Activated naive CD4-positive, alpha-beta T cell treated with anti-CD3 and anti-CD28 coated beads, Interleukin-2, amount 10 ng/mL, durations not matched to agents 7 days and 5 days (primary cell): ENCODE measurements at regions not wholly inside any gene's neighbourhood (a gene's known extent, or its start where the extent isn't known, plus 50 kb on each side); places are given as distances from the start of the nearest gene placed in this dataset.
"Not testable (repeated sequence)": the region's sequence is repeated elsewhere in the genome, so short reads cannot be mapped to it uniquely, and the experiment has no call there.

Experiments
- CTCF ChIA-PET: fragments of 350-600 bp; sonication (Branson Sonifier 250); formaldehyde crosslinking; loops from one replicate; lab custom pipeline; 2021; ENCODE audit warnings: antibody characterized with exemption; lab: Charles Lee
- DNase-seq: peaks from one replicate; pipeline ENCODE4 v3.0.0-alpha.2; 2020
- H3K27ac Mint-ChIP-seq: one replicate; pipeline ENCODE4 v1.8.0; 2021; ENCODE audit warnings: mild to moderate bottlenecking, moderate library complexity, mixed read lengths
- H3K27me3 Mint-ChIP-seq: one replicate; pipeline ENCODE4 v1.8.0; 2021; ENCODE audit warnings: mild to moderate bottlenecking, mixed read lengths
- H3K36me3 Mint-ChIP-seq: one replicate; pipeline ENCODE4 v1.8.0; 2021; ENCODE audit warnings: mixed read lengths
- H3K4me1 Mint-ChIP-seq: one replicate; pipeline ENCODE4 v1.8.0; 2021; ENCODE audit warnings: mixed read lengths
- H3K4me3 Mint-ChIP-seq: one replicate; pipeline ENCODE4 v1.8.0; 2021; ENCODE audit warnings: mild to moderate bottlenecking, moderate library complexity, mixed read lengths
- H3K9me3 Mint-ChIP-seq: one replicate; pipeline ENCODE4 v1.8.0; 2021; ENCODE audit warnings: mixed read lengths

DNA sequence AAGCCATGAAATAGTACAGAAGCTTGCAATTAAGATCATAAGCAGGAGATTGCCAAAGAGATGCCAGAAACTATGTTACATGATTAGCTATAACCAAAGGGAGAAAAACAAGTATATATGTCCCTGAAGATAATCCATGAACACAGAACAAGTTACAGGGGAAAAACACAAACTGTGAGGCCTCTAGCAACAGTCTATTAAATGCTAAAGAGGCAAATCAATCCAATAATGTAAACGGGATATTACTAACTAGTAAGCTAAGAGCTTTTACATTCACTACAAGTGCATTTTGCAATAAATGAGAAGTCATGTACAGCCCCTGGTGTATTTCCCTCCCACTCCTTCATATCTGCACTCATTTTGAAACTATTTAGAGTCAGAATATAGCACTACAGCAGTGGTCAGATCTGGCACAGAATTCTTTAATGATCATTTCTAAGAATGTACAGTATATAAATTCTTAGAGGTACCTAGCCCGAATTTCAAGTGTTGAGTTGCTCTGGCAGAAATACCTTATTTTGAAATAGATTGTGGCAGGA lies 449.8 kb upstream of the SMIM31 start:
- Mint-ChIP-seq H3K4me3 (no peak overlapping the region), H3K9me3 (no peaks in the 10 kb centered on the region), H3K27ac (no peak overlapping the region), H3K4me1 (no peaks in the 10 kb centered on the region), H3K36me3 (no peaks in the 10 kb centered on the region), H3K27me3 (no peaks in the 10 kb centered on the region)
- CTCF ChIA-PET = no interaction called here
- DNase-seq = no peak

DNA sequence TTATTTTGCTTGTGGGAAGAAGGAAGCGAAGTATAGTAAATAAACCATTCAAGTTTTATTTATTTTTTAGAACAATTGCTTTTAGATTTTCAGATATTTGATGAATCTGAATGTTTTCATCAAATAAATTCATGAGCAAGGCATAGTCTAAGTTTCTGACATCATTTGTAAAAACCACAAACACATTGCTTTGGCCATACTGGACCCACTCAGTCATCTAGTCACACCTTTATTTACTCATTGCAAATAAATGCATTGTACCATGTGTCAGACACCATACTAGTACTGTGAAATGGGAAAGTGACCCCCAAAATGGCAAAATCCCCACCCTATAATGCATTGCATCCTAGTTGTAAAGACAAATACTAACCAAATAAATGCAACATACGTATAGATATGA lies 449.1 kb upstream of the SMIM31 start:
- Mint-ChIP-seq H3K9me3 (no peaks in the 10 kb centered on the region), H3K4me3 (no peak overlapping the region), H3K27me3 (no peaks in the 10 kb centered on the region), H3K4me1 (no peaks in the 10 kb centered on the region), H3K27ac (no peak overlapping the region), H3K36me3 (no peaks in the 10 kb centered on the region)
- no peak for DNase-seq
- CTCF ChIA-PET = no interaction called here

DNA sequence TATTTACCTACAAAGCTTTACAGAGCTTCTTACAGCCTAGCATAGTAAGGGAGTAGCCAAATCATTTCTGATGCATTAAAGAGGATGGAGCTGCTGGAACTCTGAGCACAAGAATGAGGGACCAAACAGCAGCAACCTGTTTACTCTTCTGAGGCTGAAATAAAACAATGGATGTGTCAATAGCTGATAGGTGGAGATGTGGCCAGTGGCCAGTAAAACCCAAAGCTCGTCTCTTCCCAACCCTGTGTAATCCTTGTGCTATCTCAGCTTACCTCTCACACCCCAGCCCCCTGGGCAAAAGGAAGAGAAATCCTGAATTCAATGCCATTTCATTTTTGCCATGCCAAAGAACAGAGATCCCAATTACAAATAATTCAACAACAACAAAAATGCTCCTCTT lies 446.7 kb upstream of the SMIM31 start:
- Mint-ChIP-seq H3K9me3 (no peaks in the 10 kb centered on the region), H3K36me3 (no peaks in the 10 kb centered on the region), H3K27me3 (no peaks in the 10 kb centered on the region), H3K4me1 (no peaks in the 10 kb centered on the region), H3K4me3 (no peak overlapping the region), H3K27ac (no peak overlapping the region)
- CTCF ChIA-PET = no interaction called here
- DNase-seq = no peak

DNA sequence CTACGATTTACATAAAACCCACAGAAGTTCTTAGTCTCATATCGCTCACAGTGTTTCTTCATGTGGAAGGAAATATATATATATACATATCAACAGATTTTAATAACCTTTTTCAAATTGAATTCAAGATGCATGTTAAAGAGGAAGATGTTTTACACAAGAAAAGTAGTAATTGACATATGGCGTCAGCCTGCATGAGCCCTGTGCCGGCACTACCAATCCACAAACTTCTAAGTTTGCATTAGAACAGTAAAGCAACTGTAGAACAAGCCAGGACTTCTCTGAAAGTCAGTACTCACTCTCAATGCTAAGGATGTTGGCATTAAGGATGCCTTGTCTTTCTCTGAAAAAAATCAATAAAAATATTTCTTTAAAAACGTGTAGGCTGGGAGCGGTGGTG lies 441.3 kb upstream of the SMIM31 start:
- Mint-ChIP-seq H3K9me3 (no peaks in the 10 kb centered on the region), H3K4me3 (no peak overlapping the region), H3K36me3 (no peaks in the 10 kb centered on the region), H3K27ac (no peak overlapping the region), H3K4me1 (no peaks in the 10 kb centered on the region), H3K27me3 (no peaks in the 10 kb centered on the region)
- CTCF ChIA-PET = no interaction called here
- no peak for DNase-seq

DNA sequence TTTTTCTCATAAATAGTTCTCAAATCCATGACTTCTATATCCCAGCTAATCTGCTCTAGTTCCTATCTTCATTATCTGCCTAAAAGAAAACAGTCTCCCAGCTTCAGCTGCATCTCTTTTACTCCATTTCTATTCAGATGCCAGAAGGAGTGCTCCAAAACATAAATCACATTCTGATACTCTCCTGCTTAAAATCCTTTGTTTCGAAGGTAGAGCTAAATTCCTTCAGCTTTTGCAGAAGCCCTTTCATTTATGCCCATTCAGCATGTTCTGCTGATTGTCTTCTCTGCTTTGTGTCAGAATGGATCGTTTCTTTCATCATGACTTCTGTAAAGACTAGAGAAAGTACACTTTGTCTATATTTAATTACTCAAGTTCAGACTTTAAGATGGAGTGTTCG lies 440.1 kb upstream of the SMIM31 start:
- no peaks in the 10 kb centered on the region for H3K9me3 Mint-ChIP-seq
- no peak overlapping the region for H3K4me3 Mint-ChIP-seq
- H3K27me3 Mint-ChIP-seq = no peaks in the 10 kb centered on the region
- CTCF ChIA-PET = no interaction called here
- no peak overlapping the region for H3K27ac Mint-ChIP-seq
- H3K36me3 Mint-ChIP-seq = no peaks in the 10 kb centered on the region
- H3K4me1 Mint-ChIP-seq = no peaks in the 10 kb centered on the region
- DNase-seq = no peak

DNA sequence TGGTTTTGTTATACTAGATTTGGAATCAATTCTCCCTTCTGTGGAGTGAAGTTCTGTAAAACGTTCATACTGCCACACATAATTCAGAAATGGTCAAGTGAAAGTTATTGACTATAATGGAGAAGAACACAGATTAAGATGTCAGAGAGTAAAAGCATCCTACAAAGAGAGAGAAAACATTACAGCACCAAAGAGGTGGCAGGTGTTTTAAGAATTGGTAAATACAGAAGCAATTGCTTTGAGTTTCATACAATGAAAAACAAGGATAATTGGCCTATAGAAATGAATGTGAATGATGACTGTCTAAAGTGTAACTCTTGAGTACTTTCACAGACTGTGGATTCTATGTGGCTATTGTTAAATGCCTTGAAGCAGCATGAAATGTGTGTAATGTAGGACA lies 435.6 kb upstream of the SMIM31 start:
- Mint-ChIP-seq H3K27me3 (no peaks in the 10 kb centered on the region), H3K27ac (no peak overlapping the region)
- CTCF ChIA-PET = no interaction called here

DNA sequence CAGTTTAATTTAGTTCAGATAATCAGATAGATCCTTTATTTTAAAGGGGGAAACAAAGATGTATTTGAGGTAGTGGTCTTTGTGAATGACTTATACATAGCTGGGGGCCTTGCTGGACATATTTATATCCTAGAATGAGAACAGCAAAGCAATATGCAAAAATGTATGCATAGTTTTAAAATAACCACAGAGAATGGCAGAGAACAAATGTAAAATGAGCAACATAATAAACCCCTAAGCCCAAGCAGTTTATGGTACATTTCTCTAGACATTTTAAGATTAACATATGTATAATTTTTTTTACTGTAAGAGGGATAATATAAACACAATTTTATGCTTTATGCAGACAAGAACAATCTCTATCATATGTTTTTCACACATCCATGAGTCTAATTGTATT lies 434.2 kb upstream of the SMIM31 start:
- CTCF ChIA-PET = no interaction called here
- Mint-ChIP-seq H3K9me3 (no peaks in the 10 kb centered on the region), H3K27me3 (no peaks in the 10 kb centered on the region), H3K4me1 (no peaks in the 10 kb centered on the region), H3K36me3 (no peaks in the 10 kb centered on the region), H3K4me3 (no peak overlapping the region), H3K27ac (no peak overlapping the region)
- no peak for DNase-seq

More for the DNA sequence above, 435.6 kb upstream of the SMIM31 start:
- no peak for DNase-seq
- Mint-ChIP-seq H3K4me1 (no peaks in the 10 kb centered on the region), H3K4me3 (no peak overlapping the region), H3K36me3 (no peaks in the 10 kb centered on the region), H3K9me3 (no peaks in the 10 kb centered on the region)

DNA sequence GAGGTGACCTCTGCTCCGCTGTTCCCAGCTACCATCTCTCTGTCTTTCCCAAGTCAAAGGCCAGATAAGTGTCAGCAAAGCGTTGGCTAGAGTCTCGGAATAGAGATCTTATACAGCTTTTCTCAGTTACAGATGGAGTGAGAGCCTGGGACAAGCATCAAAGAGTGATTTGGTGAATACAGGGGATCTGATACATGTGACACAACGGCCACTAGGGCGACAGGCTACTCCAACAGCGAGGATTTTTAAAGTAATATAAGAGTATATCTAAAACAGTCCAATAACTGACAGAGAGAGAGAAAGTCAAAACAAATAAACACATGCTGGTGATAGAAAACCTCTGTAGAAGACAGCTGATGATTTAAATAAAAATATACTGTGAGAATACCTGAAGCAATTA lies 433.1 kb upstream of the SMIM31 start:
- no peak for DNase-seq
- no peak overlapping the region for H3K27ac Mint-ChIP-seq
- no peaks in the 10 kb centered on the region for H3K9me3 Mint-ChIP-seq
- no peak overlapping the region for H3K4me3 Mint-ChIP-seq
- H3K36me3 Mint-ChIP-seq = no peaks in the 10 kb centered on the region
- no peaks in the 10 kb centered on the region for H3K27me3 Mint-ChIP-seq
- CTCF ChIA-PET = no interaction called here
- no peaks in the 10 kb centered on the region for H3K4me1 Mint-ChIP-seq

DNA sequence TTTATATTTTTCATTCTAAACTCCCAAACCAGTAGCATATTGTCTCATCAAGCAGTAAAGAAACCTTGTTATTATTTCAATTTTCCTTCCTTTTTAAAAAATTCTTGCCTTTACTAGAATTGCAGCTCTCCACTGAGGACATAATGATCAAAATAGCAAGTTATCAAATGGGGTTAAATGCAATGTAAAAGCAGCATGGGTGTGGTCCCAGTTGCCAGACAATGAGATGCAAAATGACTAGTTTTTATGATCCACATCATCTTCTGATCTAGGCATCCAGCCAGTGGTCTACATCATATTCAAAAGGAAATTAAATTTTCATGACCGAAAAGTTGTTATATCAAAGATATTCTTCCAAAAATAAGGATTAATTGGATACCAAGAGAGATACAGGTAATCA lies 427.9 kb upstream of the SMIM31 start:
- Mint-ChIP-seq H3K27ac (no peak overlapping the region), H3K4me3 (no peak overlapping the region), H3K9me3 (no peaks in the 10 kb centered on the region), H3K36me3 (no peaks in the 10 kb centered on the region), H3K27me3 (no peaks in the 10 kb centered on the region), H3K4me1 (no peaks in the 10 kb centered on the region)
- CTCF ChIA-PET = no interaction called here
- no peak for DNase-seq

DNA sequence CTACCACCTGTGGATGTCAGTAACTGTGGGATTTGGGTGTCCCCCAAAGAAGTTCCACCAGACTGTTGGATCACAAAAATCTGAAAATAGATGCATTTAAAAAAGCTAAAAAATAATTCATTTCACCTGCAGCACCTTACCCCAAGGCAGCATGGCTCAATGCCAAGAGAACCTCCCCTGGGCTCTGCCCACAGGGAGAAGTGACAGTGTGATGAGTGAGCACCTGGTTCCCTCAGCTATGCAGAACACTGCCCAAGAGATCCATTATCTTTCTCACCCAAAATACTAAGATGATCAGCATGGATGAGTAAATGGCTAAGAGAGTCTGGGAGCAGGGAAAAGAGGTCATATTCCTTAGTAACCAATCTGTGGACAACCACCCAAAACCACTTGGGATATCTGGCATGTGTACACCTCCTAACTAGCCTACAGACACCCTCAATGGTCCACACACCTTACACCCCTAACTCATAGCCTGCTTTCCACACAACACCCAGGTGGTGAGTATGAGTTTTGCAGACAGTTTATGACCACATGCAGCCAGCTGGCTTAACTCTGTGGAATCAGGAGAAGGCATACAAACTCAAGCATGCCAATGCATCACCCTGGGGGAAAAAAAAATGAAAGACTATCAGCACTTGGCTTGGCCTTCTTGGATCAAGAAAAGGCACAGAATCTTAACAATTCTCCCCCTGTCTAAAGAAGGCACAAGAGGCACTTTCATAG lies 416.5 kb upstream of the SMIM31 start:
- Mint-ChIP-seq H3K9me3 (no peaks in the 10 kb centered on the region), H3K4me1 (no peaks in the 10 kb centered on the region), H3K27me3 (no peaks in the 10 kb centered on the region), H3K36me3 (no peaks in the 10 kb centered on the region), H3K4me3 (no peak overlapping the region), H3K27ac (no peak overlapping the region)
- no peak for DNase-seq
- CTCF ChIA-PET = no interaction called here

DNA sequence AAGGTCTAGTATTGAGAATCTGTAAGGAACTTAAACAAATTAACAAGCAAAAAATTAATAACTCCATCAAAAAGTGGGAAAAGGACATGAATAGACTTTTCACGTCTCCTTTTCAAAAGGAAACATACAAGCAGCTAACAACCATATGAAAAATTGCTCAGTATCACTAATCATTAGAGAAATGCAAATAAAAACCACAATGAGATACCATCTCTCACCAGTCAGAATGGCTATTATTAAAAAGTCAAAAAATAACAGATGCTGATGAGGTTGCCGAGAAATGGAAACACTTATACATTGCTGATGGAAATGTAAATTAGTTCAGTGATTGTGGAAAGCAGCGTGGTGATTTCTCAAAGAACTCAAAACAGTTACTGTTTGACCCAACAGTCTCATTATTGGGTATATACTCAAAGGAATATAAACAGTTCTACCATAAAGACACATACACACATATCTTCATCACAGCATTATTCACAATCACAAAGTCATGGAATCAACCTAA lies 410.4 kb upstream of the SMIM31 start:
- no peaks in the 10 kb centered on the region for H3K9me3 Mint-ChIP-seq
- no peak overlapping the region for H3K27ac Mint-ChIP-seq
- H3K36me3 Mint-ChIP-seq = no peaks in the 10 kb centered on the region
- H3K4me1 Mint-ChIP-seq = no peaks in the 10 kb centered on the region
- CTCF ChIA-PET = no interaction called here
- no peaks in the 10 kb centered on the region for H3K27me3 Mint-ChIP-seq
- no peak for DNase-seq
- H3K4me3 Mint-ChIP-seq = no peak overlapping the region

DNA sequence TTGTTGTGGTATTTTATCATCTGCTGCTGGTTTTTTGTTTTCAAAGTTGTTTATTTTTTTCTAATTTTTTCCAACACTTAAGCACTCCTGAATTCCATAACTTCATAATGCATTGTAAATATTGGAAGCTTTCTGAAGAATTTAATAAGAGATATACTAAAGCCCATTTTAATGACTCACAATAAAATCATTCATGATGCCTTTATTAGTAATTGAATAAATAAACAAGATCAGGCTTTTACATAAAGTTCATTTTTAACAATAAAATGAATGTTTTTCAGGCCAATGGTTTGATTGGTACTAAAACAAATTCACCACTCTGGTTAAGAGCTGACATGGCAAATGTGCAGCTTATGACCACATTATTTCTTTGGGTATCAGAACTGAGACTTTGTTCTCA lies 408.2 kb upstream of the SMIM31 start:
- CTCF ChIA-PET = no interaction called here
- H3K36me3 Mint-ChIP-seq = no peaks in the 10 kb centered on the region
- H3K4me1 Mint-ChIP-seq = no peaks in the 10 kb centered on the region
- H3K4me3 Mint-ChIP-seq = no peak overlapping the region
- no peak for DNase-seq
- H3K27me3 Mint-ChIP-seq = no peaks in the 10 kb centered on the region
- H3K27ac Mint-ChIP-seq = no peak overlapping the region
- no peaks in the 10 kb centered on the region for H3K9me3 Mint-ChIP-seq

DNA sequence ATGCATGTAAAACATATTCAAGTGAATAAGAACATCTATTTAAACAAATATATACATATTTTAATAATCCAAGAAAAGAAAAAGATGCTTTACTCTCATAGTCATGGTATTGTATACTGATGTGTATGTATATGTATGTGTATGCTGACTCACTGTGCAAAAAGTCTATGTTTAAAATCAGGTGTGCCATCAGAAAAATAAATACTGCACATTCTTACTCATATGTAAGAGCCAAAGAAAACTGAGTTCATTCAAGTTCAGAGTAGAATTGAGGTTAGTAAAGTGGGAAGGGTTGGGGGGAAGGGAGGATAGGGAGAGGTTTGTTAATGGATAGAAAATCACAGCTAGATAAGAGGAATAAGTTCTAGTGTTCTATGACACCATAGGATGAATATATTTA lies 403.9 kb upstream of the SMIM31 start:
- Mint-ChIP-seq H3K27ac (no peak overlapping the region), H3K36me3 (no peaks in the 10 kb centered on the region), H3K27me3 (no peaks in the 10 kb centered on the region), H3K4me1 (no peaks in the 10 kb centered on the region), H3K9me3 (no peaks in the 10 kb centered on the region), H3K4me3 (no peak overlapping the region)
- no peak for DNase-seq
- CTCF ChIA-PET = no interaction called here

DNA sequence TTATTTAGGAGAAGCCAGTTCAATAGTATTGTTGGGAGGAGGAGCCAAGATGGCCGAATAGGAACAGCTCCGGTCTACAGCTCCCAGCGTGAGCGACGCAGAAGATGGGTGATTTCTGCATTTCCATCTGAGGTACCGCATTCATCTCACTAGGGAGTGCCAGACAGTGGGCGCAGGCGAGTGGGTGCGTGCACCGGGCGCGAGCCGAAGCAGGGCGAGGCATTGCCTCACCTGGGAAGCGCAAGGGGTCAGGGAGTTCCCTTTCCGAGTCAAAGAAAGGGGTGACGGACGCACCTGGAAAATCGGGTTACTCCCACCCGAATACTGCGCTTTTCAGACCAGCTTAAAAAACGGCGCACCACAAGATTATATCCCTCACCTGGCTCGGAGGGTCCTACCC lies 403.2 kb upstream of the SMIM31 start:
- H3K27ac Mint-ChIP-seq, DNase-seq, H3K9me3 Mint-ChIP-seq, H3K4me1 Mint-ChIP-seq, H3K27me3 Mint-ChIP-seq, CTCF ChIA-PET, H3K36me3 Mint-ChIP-seq, H3K4me3 Mint-ChIP-seq: not testable (repeated sequence)

DNA sequence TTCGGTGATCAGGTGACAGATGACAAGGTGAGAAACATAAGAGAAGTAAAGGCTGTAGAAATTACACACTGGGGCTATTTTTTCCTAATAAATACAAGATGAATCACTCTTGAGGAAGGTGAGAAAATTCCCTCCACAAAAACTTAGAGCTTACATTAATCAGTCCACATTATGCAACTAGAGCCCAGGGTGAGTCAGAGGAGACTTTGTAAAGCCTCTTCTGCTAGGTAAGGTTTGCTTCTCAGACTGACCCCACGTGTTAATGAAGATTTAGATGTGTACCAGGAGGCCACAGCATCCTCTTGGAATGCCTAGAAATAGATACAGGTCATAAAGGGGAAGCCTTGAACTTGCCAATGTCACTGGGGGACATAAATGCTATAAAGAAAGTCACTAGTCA lies 396.0 kb upstream of the SMIM31 start:
- Mint-ChIP-seq H3K27me3 (no peaks in the 10 kb centered on the region), H3K4me1 (no peaks in the 10 kb centered on the region), H3K4me3 (no peak overlapping the region), H3K27ac (no peak overlapping the region), H3K9me3 (no peaks in the 10 kb centered on the region), H3K36me3 (no peaks in the 10 kb centered on the region)
- CTCF ChIA-PET = no interaction called here
- no peak for DNase-seq
